DND-41 (cell line): ENCODE measurements at regions not wholly inside any gene's neighbourhood (a gene's known extent, or its start where the extent isn't known, plus 50 kb on each side); places are given as distances from the start of the nearest gene placed in this dataset.

ENCODE experiments used
- CTCF ChIP-seq: IDR thresholded peaks from 2 replicates; pipeline ENCODE4 v1.5.1; 2012; ENCODE audit warnings: borderline replicate concordance, low read length, moderate library complexity, mild to moderate bottlenecking; ENCODE audit not compliant: poor library complexity, severe bottlenecking; ENCODE audit errors: extremely low read depth
- EZH2 ChIP-seq: IDR thresholded peaks from 3 replicates; pipeline ENCODE4 v1.6.1; 2012; ENCODE audit warnings: borderline replicate concordance, low read depth, mild to moderate bottlenecking, moderate library complexity, low read length, inconsistent platforms; ENCODE audit not compliant: severe bottlenecking

GRCh38 chr15:58307313-58307961 is 124.4 kb upstream of the LIPC start:
- no peak for TF ChIP-seq EZH2
- no peak for TF ChIP-seq CTCF
